Astrocyte (in vitro differentiated cells and primary cell): ENCODE measurements at regions not wholly inside any gene's neighbourhood (a gene's known extent, or its start where the extent isn't known, plus 50 kb on each side); places are given as distances from the start of the nearest gene placed in this dataset.

ENCODE experiments used
- DNase-seq: peaks from one replicate; pipeline ENCODE4 v3.0.0-alpha.2; 2010; ENCODE audit warnings: low read depth
- FAIRE-seq: peaks from 2 replicates; lab custom pipeline; 2011; peaks lifted over from hg19 to GRCh38; lab: Jason Lieb, UNC
- H2AFZ ChIP-seq: 2 replicates; pipeline ENCODE4 v1.6.0; 2012; ENCODE audit warnings: low read depth, low read length, inconsistent platforms
- H3K27ac ChIP-seq: 2 replicates; pipeline ENCODE4 v1.5.1; 2011; ENCODE audit warnings: low read depth, low read length, inconsistent platforms
- H3K27me3 ChIP-seq: 2 replicates; pipeline ENCODE4 v1.6.0; 2011; ENCODE audit warnings: low read length, inconsistent platforms; ENCODE audit not compliant: insufficient read depth
- H3K36me3 ChIP-seq: 2 replicates; pipeline ENCODE4 v1.5.1; 2011; ENCODE audit warnings: low read length, inconsistent platforms; ENCODE audit not compliant: insufficient read depth
- H3K4me1 ChIP-seq: 2 replicates; pipeline ENCODE4 v1.5.1; 2011; ENCODE audit warnings: low read length, inconsistent platforms; ENCODE audit not compliant: insufficient read depth
- H3K4me2 ChIP-seq: 2 replicates; pipeline ENCODE4 v1.6.0; 2012; ENCODE audit warnings: low read length, inconsistent platforms
- H3K4me3 ChIP-seq: 2 replicates; pipeline ENCODE4 v1.5.1; 2011; ENCODE audit warnings: low read depth, mild to moderate bottlenecking, low read length, inconsistent platforms; ENCODE audit not compliant: insufficient read depth
- H3K79me2 ChIP-seq: 2 replicates; pipeline ENCODE4 v1.6.0; 2012; ENCODE audit warnings: mild to moderate bottlenecking, low read length, inconsistent platforms; ENCODE audit not compliant: insufficient read depth
- H3K9ac ChIP-seq: 2 replicates; pipeline ENCODE4 v1.6.0; 2012; ENCODE audit warnings: mild to moderate bottlenecking, low read length, inconsistent platforms
- H3K9me3 ChIP-seq: 2 replicates; pipeline ENCODE4 v1.5.1; 2012; ENCODE audit warnings: low read depth, mild to moderate bottlenecking, low read length, inconsistent platforms; ENCODE audit not compliant: insufficient read depth
- H4K20me1 ChIP-seq: 2 replicates; pipeline ENCODE4 v1.6.0; 2012; ENCODE audit warnings: low read length, inconsistent platforms; ENCODE audit not compliant: insufficient read depth
- H3K27ac Mint-ChIP-seq: one replicate; pipeline ENCODE4 v1.8.0; 2021; ENCODE audit warnings: mild to moderate bottlenecking, mixed read lengths; ENCODE audit not compliant: unreplicated experiment
- H3K27me3 Mint-ChIP-seq: one replicate; pipeline ENCODE4 v1.8.0; 2021; ENCODE audit warnings: low read depth, mixed read lengths; ENCODE audit not compliant: unreplicated experiment
- H3K36me3 Mint-ChIP-seq: one replicate; pipeline ENCODE4 v1.8.0; 2021; ENCODE audit warnings: low read depth, mixed read lengths; ENCODE audit not compliant: unreplicated experiment
- H3K4me1 Mint-ChIP-seq: one replicate; pipeline ENCODE4 v1.8.0; 2021; ENCODE audit warnings: low read depth, mixed read lengths; ENCODE audit not compliant: unreplicated experiment
- H3K4me3 Mint-ChIP-seq: one replicate; pipeline ENCODE4 v1.8.0; 2021; ENCODE audit warnings: mild to moderate bottlenecking, moderate library complexity, mixed read lengths; ENCODE audit not compliant: unreplicated experiment
- H3K9me3 Mint-ChIP-seq: one replicate; pipeline ENCODE4 v1.8.0; 2021; ENCODE audit warnings: mild to moderate bottlenecking, mixed read lengths; ENCODE audit not compliant: unreplicated experiment
- CTCF ChIP-seq: IDR thresholded peaks from 2 replicates; pipeline ENCODE4 v1.5.1; 2011; ENCODE audit warnings: low read depth, mild to moderate bottlenecking, inconsistent platforms, low read length, moderate library complexity; ENCODE audit not compliant: insufficient read depth
- EZH2 ChIP-seq: IDR thresholded peaks from 2 replicates; pipeline ENCODE4 v1.6.1; 2012; ENCODE audit warnings: mild to moderate bottlenecking, low read length, inconsistent platforms; ENCODE audit not compliant: insufficient read depth

- no peaks in the 10 kb centered on the region for H3K9me3 Mint-ChIP-seq
- H3K4me3 ChIP-seq = no peak overlapping the region
- H3K4me1 Mint-ChIP-seq = peaks cover 6% of the 10 kb centered on the region
- no peak overlapping the region for H3K27ac Mint-ChIP-seq
- FAIRE-seq (no peak), DNase-seq (no peak)
- TF ChIP-seq CTCF (no peak), EZH2 (no peak)
- no peak overlapping the region for H2AFZ ChIP-seq
- no peaks in the 10 kb centered on the region for H3K27me3 ChIP-seq
- no peaks in the 10 kb centered on the region for H3K79me2 ChIP-seq
- H3K27ac ChIP-seq = no peak overlapping the region
- H3K4me1 ChIP-seq = no peaks in the 10 kb centered on the region
- no peak overlapping the region for H3K4me2 ChIP-seq
- no peaks in the 10 kb centered on the region for H3K36me3 ChIP-seq
- H3K9me3 ChIP-seq = no peaks in the 10 kb centered on the region
- H4K20me1 ChIP-seq = no peaks in the 10 kb centered on the region
- H3K27me3 Mint-ChIP-seq = no peaks in the 10 kb centered on the region
- H3K36me3 Mint-ChIP-seq = no peaks in the 10 kb centered on the region
- H3K9ac ChIP-seq = no peak overlapping the region
- no peak overlapping the region for H3K4me3 Mint-ChIP-seq
Measured at GRCh38 chr11:96815236-96815635, 425.4 kb downstream of the JRKL start.

- no peaks in the 10 kb centered on the region for H3K4me1 ChIP-seq
- DNase-seq (peak; percentile 32), FAIRE-seq (no peak)
- no peaks in the 10 kb centered on the region for H3K27me3 Mint-ChIP-seq
- no peaks in the 10 kb centered on the region for H3K9me3 ChIP-seq
- no peak overlapping the region for H3K27ac Mint-ChIP-seq
- H3K4me3 ChIP-seq = no peak overlapping the region
- no peak overlapping the region for H3K27ac ChIP-seq
- no peak overlapping the region for H2AFZ ChIP-seq
- no peaks in the 10 kb centered on the region for H3K9me3 Mint-ChIP-seq
- H3K9ac ChIP-seq = no peak overlapping the region
- no peak overlapping the region for H3K4me3 Mint-ChIP-seq
- no peaks in the 10 kb centered on the region for H3K36me3 ChIP-seq
- H3K4me1 Mint-ChIP-seq = peaks cover 6% of the 10 kb centered on the region
- no peaks in the 10 kb centered on the region for H4K20me1 ChIP-seq
- H3K4me2 ChIP-seq = no peak overlapping the region
- H3K36me3 Mint-ChIP-seq = no peaks in the 10 kb centered on the region
- TF ChIP-seq CTCF (no peak), EZH2 (no peak)
- H3K27me3 ChIP-seq = no peaks in the 10 kb centered on the region
- no peaks in the 10 kb centered on the region for H3K79me2 ChIP-seq
Measured at GRCh38 chr11:96817482-96818399, 427.9 kb downstream of the JRKL start.

- H3K27ac ChIP-seq = no peak overlapping the region
- DNase-seq (peak; percentile 6), FAIRE-seq (no peak)
- no peaks in the 10 kb centered on the region for H3K27me3 ChIP-seq
- Mint-ChIP-seq H3K9me3 (no peaks in the 10 kb centered on the region), H3K27me3 (peaks cover 2% of the 10 kb centered on the region), H3K4me3 (no peak overlapping the region), H3K27ac (no peak overlapping the region), H3K36me3 (no peaks in the 10 kb centered on the region), H3K4me1 (no peaks in the 10 kb centered on the region)
- no peaks in the 10 kb centered on the region for H3K36me3 ChIP-seq
- H3K4me2 ChIP-seq = no peak overlapping the region
- no peaks in the 10 kb centered on the region for H4K20me1 ChIP-seq
- H3K9me3 ChIP-seq = no peaks in the 10 kb centered on the region
- TF ChIP-seq EZH2 (no peak), CTCF (peak; percentile 4)
- H3K4me3 ChIP-seq = no peak overlapping the region
- no peaks in the 10 kb centered on the region for H3K4me1 ChIP-seq
- no peak overlapping the region for H3K9ac ChIP-seq
- no peak overlapping the region for H2AFZ ChIP-seq
- H3K79me2 ChIP-seq = no peaks in the 10 kb centered on the region
Measured at GRCh38 chr11:96827164-96827563, 437.4 kb downstream of the JRKL start.
